ENCODE measurements at regions not wholly inside any gene's neighbourhood (a gene's known extent, or its start where the extent isn't known, plus 50 kb on each side); places are given as distances from the start of the nearest gene placed in this dataset.

GRCh38 chr10:108597657-108598319, 1325.5 kb downstream of the XPNPEP1 start:
- TF ChIP-seq CTCF (IDR thresholded peaks at IDR 0.05) (no peak), MAX (CRISPR knock-in tag; IDR thresholded peaks at IDR 0.05) (no peak), ZNF532 (CRISPR knock-in tag; IDR thresholded peaks at IDR 0.05; ENCODE audit: borderline replicate concordance) (no peak), ZNF138 (CRISPR knock-in tag; conservative IDR thresholded peaks at IDR 0.05) (no peak), USF2 (CRISPR knock-in tag; IDR thresholded peaks at IDR 0.05) (no peak), ESRRA (CRISPR knock-in tag; IDR thresholded peaks at IDR 0.05; ENCODE audit: borderline replicate concordance) (no peak), E2F4 (CRISPR knock-in tag; IDR thresholded peaks at IDR 0.05; ENCODE audit: borderline replicate concordance, low read depth) (no peak), CREM (CRISPR knock-in tag; IDR thresholded peaks at IDR 0.05) (no peak), ZNF263 (CRISPR knock-in tag; IDR thresholded peaks at IDR 0.05; ENCODE audit: low read depth) (no peak)

Measured in WTC11 (cell line).